ENCODE measurements at regions not wholly inside any gene's neighbourhood (a gene's known extent, or its start where the extent isn't known, plus 50 kb on each side); places are given as distances from the start of the nearest gene placed in this dataset.

DNA sequence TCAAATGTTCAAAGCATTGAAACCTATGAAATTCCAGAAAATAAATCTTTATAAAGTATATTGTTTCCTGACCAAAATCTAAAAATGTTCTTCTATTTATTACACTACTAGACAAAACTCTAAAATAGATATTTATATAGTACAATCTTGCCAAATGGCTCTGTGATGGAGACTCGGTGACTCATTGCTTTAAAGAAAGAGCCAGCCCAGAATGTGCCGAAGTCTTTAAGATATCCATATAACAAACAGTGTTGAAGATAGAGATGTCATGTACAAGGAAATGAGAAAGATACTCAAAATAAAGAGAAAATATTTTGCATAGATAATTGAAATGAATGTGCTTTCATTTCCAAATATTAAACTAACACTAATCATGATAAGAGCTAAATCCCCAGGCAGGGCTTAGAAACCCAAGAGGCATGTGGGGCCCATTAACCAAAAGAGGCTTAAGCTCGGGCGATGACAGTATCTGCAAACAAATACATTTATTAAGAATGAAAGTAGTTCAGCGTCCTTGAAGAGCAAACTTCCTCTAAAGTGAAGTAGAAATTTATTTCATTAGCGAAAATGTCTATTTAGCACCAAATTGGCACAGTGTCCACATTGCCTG is 102.1 kb upstream of the FAM9B start:
- Histone ChIP-seq H3K27ac (no peak overlapping the region), H3K9me3 (no peaks in the 10 kb centered on the region), H3K36me3 (no peaks in the 10 kb centered on the region), H3K27me3 (ENCODE audit: low read depth) (no peaks in the 10 kb centered on the region), H3K4me3 (no peak overlapping the region), H3K4me1 (no peaks in the 10 kb centered on the region)
- ATAC-seq (no peak), DNase-seq (no peak)
- no peak for TF ChIP-seq CTCF (IDR thresholded peaks at IDR 0.05)
- intact Hi-C loops (cut with DNase I), result no loop called here

- intact Hi-C loops (cut with DNase I), result no loop called here
- no peak overlapping the region for H3K4me3 ChIP-seq
- no peak for TF ChIP-seq CTCF (IDR thresholded peaks at IDR 0.05)
- H3K27ac ChIP-seq, result no peak overlapping the region
- no peaks in the 10 kb centered on the region for H3K36me3 ChIP-seq
- no peaks in the 10 kb centered on the region for H3K27me3 ChIP-seq (ENCODE audit: low read depth)
- H3K9me3 ChIP-seq, result no peaks in the 10 kb centered on the region
- no peak for DNase-seq
- H3K4me1 ChIP-seq, result no peaks in the 10 kb centered on the region
- no peak for ATAC-seq
Observed at GRCh38 chrX:9137152-9137551, 103.2 kb upstream of the FAM9B start.

DNA sequence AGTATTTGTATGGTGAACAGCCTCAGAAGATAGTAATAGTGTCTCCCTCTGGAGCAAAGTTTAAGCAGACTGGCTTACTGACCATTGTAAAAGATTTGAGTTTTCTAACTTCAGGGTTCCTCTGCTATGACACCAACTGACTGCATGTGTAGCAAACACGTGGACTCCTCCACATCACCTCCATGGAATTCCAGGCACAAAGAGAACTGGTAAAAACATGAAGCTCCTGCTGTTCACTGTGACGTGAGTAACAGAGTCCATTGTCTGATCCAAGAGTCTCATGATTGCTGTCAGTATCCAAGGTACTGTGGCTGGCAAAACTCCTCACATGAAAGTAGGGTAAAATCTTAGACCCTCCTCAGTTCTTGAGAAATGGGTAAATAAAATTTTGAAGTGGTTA is 107.6 kb upstream of the FAM9B start:
- no peak for ATAC-seq
- no peaks in the 10 kb centered on the region for H3K36me3 ChIP-seq
- H3K4me3 ChIP-seq, result no peak overlapping the region
- no peak for TF ChIP-seq CTCF (IDR thresholded peaks at IDR 0.05)
- no peaks in the 10 kb centered on the region for H3K4me1 ChIP-seq
- intact Hi-C loops (cut with DNase I), result no loop called here
- H3K27me3 ChIP-seq (ENCODE audit: low read depth), result no peaks in the 10 kb centered on the region
- H3K27ac ChIP-seq, result no peak overlapping the region
- H3K9me3 ChIP-seq, result no peaks in the 10 kb centered on the region
- no peak for DNase-seq

DNA sequence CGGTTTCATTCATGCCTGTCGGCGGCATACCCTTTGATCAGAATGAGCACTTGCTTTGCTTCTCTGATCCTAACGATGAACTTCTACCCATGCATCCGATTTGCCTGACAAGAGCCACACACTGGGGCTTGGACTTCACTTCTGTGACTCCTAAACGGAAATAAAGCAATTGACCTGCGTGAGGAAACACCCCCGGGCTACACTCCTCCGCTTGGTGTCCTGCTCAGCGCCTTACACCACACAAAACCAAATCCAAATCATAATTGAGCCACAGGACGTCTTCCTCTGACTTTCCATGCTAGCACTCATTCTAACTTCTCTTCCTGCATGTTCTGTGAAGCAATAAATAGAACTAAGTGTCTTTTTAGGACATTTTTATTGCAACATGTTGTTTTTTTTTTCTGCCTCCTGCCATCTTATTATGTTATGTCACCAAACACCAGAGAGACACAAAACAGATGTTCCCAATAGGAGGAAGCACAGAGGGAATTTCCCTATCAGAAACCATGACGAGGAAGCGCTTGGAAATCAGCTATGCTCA is 110.8 kb upstream of the FAM9B start:
- no peaks in the 10 kb centered on the region for H3K36me3 ChIP-seq
- H3K4me1 ChIP-seq, result no peaks in the 10 kb centered on the region
- DNase-seq (peak; percentile 41), ATAC-seq (no peak)
- no peak for TF ChIP-seq CTCF (IDR thresholded peaks at IDR 0.05)
- H3K9me3 ChIP-seq, result no peaks in the 10 kb centered on the region
- H3K27ac ChIP-seq, result no peak overlapping the region
- H3K4me3 ChIP-seq, result no peak overlapping the region
- intact Hi-C loops (cut with DNase I), result no loop called here
- no peaks in the 10 kb centered on the region for H3K27me3 ChIP-seq (ENCODE audit: low read depth)

- DNase-seq (no peak), ATAC-seq (no peak)
- no peak overlapping the region for H3K4me3 ChIP-seq
- H3K36me3 ChIP-seq, result no peaks in the 10 kb centered on the region
- no peak for TF ChIP-seq CTCF (IDR thresholded peaks at IDR 0.05)
- no peak overlapping the region for H3K27ac ChIP-seq
- H3K4me1 ChIP-seq, result no peaks in the 10 kb centered on the region
- H3K9me3 ChIP-seq, result no peaks in the 10 kb centered on the region
- intact Hi-C loops (cut with DNase I), result no loop called here
- no peaks in the 10 kb centered on the region for H3K27me3 ChIP-seq (ENCODE audit: low read depth)
Observed at GRCh38 chrX:9146657-9147056, 112.7 kb upstream of the FAM9B start.

Measured in lower lobe of right lung (tissue), 2 donors.